ENCODE measurements at regions not wholly inside any gene's neighbourhood (a gene's known extent, or its start where the extent isn't known, plus 50 kb on each side); places are given as distances from the start of the nearest gene placed in this dataset.

- Histone ChIP-seq H3K27me3 (ENCODE audit: control insufficient read depth, insufficient read depth, low read length) (no peaks in the 10 kb centered on the region), H3K9ac (ENCODE audit: low read length) (no peak overlapping the region), H3K4me1 (ENCODE audit: control insufficient read depth, insufficient read depth, low read length) (no peaks in the 10 kb centered on the region), H3K9me3 (ENCODE audit: control insufficient read depth, low read length) (no peaks in the 10 kb centered on the region), H3K36me3 (ENCODE audit: control insufficient read depth, insufficient read depth, low read length) (no peaks in the 10 kb centered on the region), H3K4me3 (ENCODE audit: low read length) (no peak overlapping the region)
Observed at GRCh38 chr16:79664407-79664806, 63.9 kb upstream of the MAF start.

- H3K9ac ChIP-seq (ENCODE audit: low read length): no peak overlapping the region
- H3K4me1 ChIP-seq (ENCODE audit: control insufficient read depth, insufficient read depth, low read length): peaks cover 10% of the 10 kb centered on the region
- H3K36me3 ChIP-seq (ENCODE audit: control insufficient read depth, insufficient read depth, low read length): no peaks in the 10 kb centered on the region
- peaks cover 4% of the 10 kb centered on the region for H3K27me3 ChIP-seq (ENCODE audit: control insufficient read depth, insufficient read depth, low read length)
- H3K4me3 ChIP-seq (ENCODE audit: low read length): no peak overlapping the region
- no peaks in the 10 kb centered on the region for H3K9me3 ChIP-seq (ENCODE audit: control insufficient read depth, low read length)
Observed at GRCh38 chr16:79662669-79663313, 62.3 kb upstream of the MAF start.

GRCh38 chr16:79662122-79662521 lies 61.6 kb upstream of the MAF start:
- peaks cover 4% of the 10 kb centered on the region for H3K27me3 ChIP-seq (ENCODE audit: control insufficient read depth, insufficient read depth, low read length)
- H3K4me3 ChIP-seq (ENCODE audit: low read length): no peak overlapping the region
- no peaks in the 10 kb centered on the region for H3K36me3 ChIP-seq (ENCODE audit: control insufficient read depth, insufficient read depth, low read length)
- no peaks in the 10 kb centered on the region for H3K9me3 ChIP-seq (ENCODE audit: control insufficient read depth, low read length)
- H3K9ac ChIP-seq (ENCODE audit: low read length): no peak overlapping the region
- H3K4me1 ChIP-seq (ENCODE audit: control insufficient read depth, insufficient read depth, low read length): peaks cover 10% of the 10 kb centered on the region

- Histone ChIP-seq H3K4me1 (ENCODE audit: control insufficient read depth, insufficient read depth, low read length) (peaks cover 15% of the 10 kb centered on the region), H3K36me3 (ENCODE audit: control insufficient read depth, insufficient read depth, low read length) (no peaks in the 10 kb centered on the region), H3K4me3 (ENCODE audit: low read length) (no peak overlapping the region), H3K9me3 (ENCODE audit: control insufficient read depth, low read length) (no peaks in the 10 kb centered on the region), H3K9ac (ENCODE audit: low read length) (no peak overlapping the region), H3K27me3 (ENCODE audit: control insufficient read depth, insufficient read depth, low read length) (peaks cover 4% of the 10 kb centered on the region)
Observed at GRCh38 chr16:79661578-79661977, 61.0 kb upstream of the MAF start.

GRCh38 chr16:79659344-79659743 lies 58.8 kb upstream of the MAF start:
- H3K36me3 ChIP-seq (ENCODE audit: control insufficient read depth, insufficient read depth, low read length): no peaks in the 10 kb centered on the region
- no peak overlapping the region for H3K9ac ChIP-seq (ENCODE audit: low read length)
- no peaks in the 10 kb centered on the region for H3K9me3 ChIP-seq (ENCODE audit: control insufficient read depth, low read length)
- peaks cover 18% of the 10 kb centered on the region for H3K4me1 ChIP-seq (ENCODE audit: control insufficient read depth, insufficient read depth, low read length)
- H3K4me3 ChIP-seq (ENCODE audit: low read length): no peak overlapping the region
- peaks cover 4% of the 10 kb centered on the region for H3K27me3 ChIP-seq (ENCODE audit: control insufficient read depth, insufficient read depth, low read length)

- no peak overlapping the region for H3K9ac ChIP-seq (ENCODE audit: low read length)
- no peak overlapping the region for H3K4me3 ChIP-seq (ENCODE audit: low read length)
- H3K27me3 ChIP-seq (ENCODE audit: control insufficient read depth, insufficient read depth, low read length): peaks cover 4% of the 10 kb centered on the region
- H3K36me3 ChIP-seq (ENCODE audit: control insufficient read depth, insufficient read depth, low read length): no peaks in the 10 kb centered on the region
- peaks cover 20% of the 10 kb centered on the region for H3K4me1 ChIP-seq (ENCODE audit: control insufficient read depth, insufficient read depth, low read length)
- H3K9me3 ChIP-seq (ENCODE audit: control insufficient read depth, low read length): no peaks in the 10 kb centered on the region
Observed at GRCh38 chr16:79658301-79659033, 57.9 kb upstream of the MAF start.

GRCh38 chr16:79656553-79657115 lies 56.1 kb upstream of the MAF start:
- Histone ChIP-seq H3K27me3 (ENCODE audit: control insufficient read depth, insufficient read depth, low read length) (peaks cover 4% of the 10 kb centered on the region), H3K9me3 (ENCODE audit: control insufficient read depth, low read length) (no peaks in the 10 kb centered on the region), H3K4me1 (ENCODE audit: control insufficient read depth, insufficient read depth, low read length) (peaks cover 25% of the 10 kb centered on the region), H3K36me3 (ENCODE audit: control insufficient read depth, insufficient read depth, low read length) (no peaks in the 10 kb centered on the region), H3K9ac (ENCODE audit: low read length) (no peak overlapping the region), H3K4me3 (ENCODE audit: low read length) (no peak overlapping the region)

GRCh38 chr16:79653373-79653891 lies 52.9 kb upstream of the MAF start:
- H3K27me3 ChIP-seq (ENCODE audit: control insufficient read depth, insufficient read depth, low read length): no peaks in the 10 kb centered on the region
- H3K36me3 ChIP-seq (ENCODE audit: control insufficient read depth, insufficient read depth, low read length): no peaks in the 10 kb centered on the region
- H3K4me3 ChIP-seq (ENCODE audit: low read length): no peak overlapping the region
- H3K9me3 ChIP-seq (ENCODE audit: control insufficient read depth, low read length): no peaks in the 10 kb centered on the region
- H3K9ac ChIP-seq (ENCODE audit: low read length): no peak overlapping the region
- peaks cover 29% of the 10 kb centered on the region for H3K4me1 ChIP-seq (ENCODE audit: control insufficient read depth, insufficient read depth, low read length)

GRCh38 chr16:79651363-79651762 lies 50.8 kb upstream of the MAF start:
- Histone ChIP-seq H3K27me3 (ENCODE audit: control insufficient read depth, insufficient read depth, low read length) (no peaks in the 10 kb centered on the region), H3K9me3 (ENCODE audit: control insufficient read depth, low read length) (no peaks in the 10 kb centered on the region), H3K9ac (ENCODE audit: low read length) (no peak overlapping the region), H3K4me1 (ENCODE audit: control insufficient read depth, insufficient read depth, low read length) (peaks cover 15% of the 10 kb centered on the region), H3K36me3 (ENCODE audit: control insufficient read depth, insufficient read depth, low read length) (no peaks in the 10 kb centered on the region), H3K4me3 (ENCODE audit: low read length) (no peak overlapping the region)

Measured in mucosa of stomach (tissue), 1 donor.